A549 (cell line): ENCODE measurements at regions not wholly inside any gene's neighbourhood (a gene's known extent, or its start where the extent isn't known, plus 50 kb on each side); places are given as distances from the start of the nearest gene placed in this dataset.

ENCODE experiments used
- CEBPB ChIP-seq, 2 experiments: fragments of >200 bp in 1 of 2; sonication (Bioruptor Twin) in 1 of 2; formaldehyde crosslinking in 1 of 2; IDR thresholded peaks; 2 replicates each; pipeline ENCODE4 v1.6.1; 2012 to 2016
- CTCF ChIP-seq: fragments of >200 bp; sonication (Bioruptor Twin); formaldehyde crosslinking; IDR thresholded peaks from 3 replicates; pipeline ENCODE4 v1.5.1; 2016
- EP300 ChIP-seq, 2 experiments: fragments of >200 bp; sonication (Bioruptor Twin); formaldehyde crosslinking; IDR thresholded peaks; 2 replicates in 1 of 2; 3 replicates in 1 of 2; pipeline ENCODE4 v1.6.1; 2016 to 2017
- POLR2A ChIP-seq: IDR thresholded peaks from 2 replicates; pipeline ENCODE4 v1.6.1; 2012; ENCODE audit warnings: mild to moderate bottlenecking, low read length
- TF ChIP-seq, protein P1 (sequence below): IDR thresholded peaks from 2 replicates; pipeline ENCODE4 v1.6.1; 2012

- TF ChIP-seq POLR2A (no peak), CTCF (no peak), EP300 (IDR thresholded peaks at IDR 0.05) (no peak), CEBPB (IDR thresholded peaks at IDR 0.05) (no peak)
- TF ChIP-seq, protein P1, sequence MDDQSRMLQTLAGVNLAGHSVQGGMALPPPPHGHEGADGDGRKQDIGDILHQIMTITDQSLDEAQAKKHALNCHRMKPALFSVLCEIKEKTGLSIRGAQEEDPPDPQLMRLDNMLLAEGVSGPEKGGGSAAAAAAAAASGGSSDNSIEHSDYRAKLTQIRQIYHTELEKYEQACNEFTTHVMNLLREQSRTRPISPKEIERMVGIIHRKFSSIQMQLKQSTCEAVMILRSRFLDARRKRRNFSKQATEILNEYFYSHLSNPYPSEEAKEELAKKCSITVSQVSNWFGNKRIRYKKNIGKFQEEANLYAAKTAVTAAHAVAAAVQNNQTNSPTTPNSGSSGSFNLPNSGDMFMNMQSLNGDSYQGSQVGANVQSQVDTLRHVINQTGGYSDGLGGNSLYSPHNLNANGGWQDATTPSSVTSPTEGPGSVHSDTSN: no peak
Observed at GRCh38 chr4:137638934-137639333, 106.6 kb upstream of the PCDH18 start.
